Activated naive CD4-positive, alpha-beta T cell treated with anti-CD3 and anti-CD28 coated beads, Interleukin-2, amount 50 U/mL, for 24 hours (primary cell): ENCODE measurements at regions not wholly inside any gene's neighbourhood (a gene's known extent, or its start where the extent isn't known, plus 50 kb on each side); places are given as distances from the start of the nearest gene placed in this dataset.

Experiments
- H3K27ac Mint-ChIP-seq: one replicate; pipeline ENCODE4 v1.8.0; 2021; ENCODE audit warnings: mild to moderate bottlenecking, mixed read lengths
- H3K27me3 Mint-ChIP-seq: one replicate; pipeline ENCODE4 v1.8.0; 2021; ENCODE audit warnings: mixed read lengths
- H3K36me3 Mint-ChIP-seq: one replicate; pipeline ENCODE4 v1.8.0; 2021; ENCODE audit warnings: mixed read lengths
- H3K4me1 Mint-ChIP-seq: one replicate; pipeline ENCODE4 v1.8.0; 2021; ENCODE audit warnings: mixed read lengths
- H3K4me3 Mint-ChIP-seq: one replicate; pipeline ENCODE4 v1.8.0; 2021; ENCODE audit warnings: mild to moderate bottlenecking, mixed read lengths
- H3K9me3 Mint-ChIP-seq: one replicate; pipeline ENCODE4 v1.8.0; 2021; ENCODE audit warnings: mixed read lengths

DNA sequence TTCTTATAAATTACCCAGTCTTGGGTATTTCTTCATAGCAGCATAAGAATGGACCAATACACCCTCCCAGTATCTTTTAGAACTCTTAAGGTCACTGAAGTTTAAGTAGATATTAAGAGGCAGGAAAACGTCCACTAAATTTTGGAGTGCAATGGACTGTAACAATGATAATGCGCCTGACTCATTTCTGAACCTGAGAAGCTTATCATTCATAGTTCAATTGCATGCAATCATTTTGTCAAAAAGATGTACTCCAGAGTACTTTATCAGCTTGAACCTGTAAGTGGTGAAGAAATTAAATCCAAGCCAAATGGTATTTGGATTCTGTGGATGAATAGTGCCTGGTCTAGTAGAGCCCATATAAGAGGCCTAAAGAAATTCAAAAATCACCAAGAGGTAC, 196.5 kb upstream of the CDH9 start:
- Mint-ChIP-seq H3K36me3 (no peaks in the 10 kb centered on the region), H3K27ac (no peak overlapping the region)

DNA sequence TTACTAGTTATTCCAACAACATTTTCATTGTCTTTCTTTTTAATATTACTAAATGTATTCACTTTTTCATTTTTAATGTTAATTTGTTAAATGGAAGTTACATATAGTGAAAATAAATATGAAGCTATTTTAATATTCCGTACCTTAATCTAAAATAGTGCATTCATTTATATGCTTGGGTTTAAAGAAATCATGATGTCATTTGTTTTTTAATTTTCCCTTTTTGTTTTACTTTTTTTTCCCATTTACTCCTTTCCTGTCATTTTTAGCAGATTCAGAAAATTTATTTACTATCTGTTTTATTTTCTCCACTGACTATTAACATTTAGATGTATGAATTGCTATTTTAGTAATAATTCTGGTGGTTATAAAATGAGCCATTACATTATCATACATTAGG, 183.0 kb upstream of the CDH9 start:
- Mint-ChIP-seq H3K4me3 (no peak overlapping the region), H3K27me3 (no peaks in the 10 kb centered on the region), H3K9me3 (peaks cover 23% of the 10 kb centered on the region), H3K4me1 (no peaks in the 10 kb centered on the region), H3K27ac (no peak overlapping the region), H3K36me3 (no peaks in the 10 kb centered on the region)

More for the DNA sequence above, 196.5 kb upstream of the CDH9 start:
- Mint-ChIP-seq H3K4me1 (no peaks in the 10 kb centered on the region), H3K9me3 (peaks cover 8% of the 10 kb centered on the region), H3K4me3 (no peak overlapping the region), H3K27me3 (no peaks in the 10 kb centered on the region)

DNA sequence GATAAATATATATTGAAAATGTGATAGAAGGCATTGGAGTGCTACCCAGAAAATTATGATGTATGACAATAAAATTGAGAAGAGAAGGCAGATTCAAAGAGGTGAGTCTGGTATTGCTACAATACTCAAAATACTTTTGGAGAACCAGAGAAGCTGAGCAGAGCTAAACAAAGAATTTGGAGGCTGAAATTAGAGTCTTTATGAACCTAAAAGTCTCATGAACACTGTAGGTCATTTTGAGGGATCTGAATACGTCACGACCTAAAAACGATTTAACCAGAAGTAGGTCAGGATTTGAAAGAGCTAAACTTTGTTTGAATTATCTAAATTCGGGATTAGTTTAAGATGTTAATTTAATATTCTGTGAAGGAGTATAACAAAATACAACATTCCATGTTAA, 182.4 kb upstream of the CDH9 start:
- Mint-ChIP-seq H3K4me3 (no peak overlapping the region), H3K27ac (no peak overlapping the region), H3K9me3 (peaks cover 23% of the 10 kb centered on the region), H3K36me3 (no peaks in the 10 kb centered on the region), H3K27me3 (no peaks in the 10 kb centered on the region), H3K4me1 (no peaks in the 10 kb centered on the region)

DNA sequence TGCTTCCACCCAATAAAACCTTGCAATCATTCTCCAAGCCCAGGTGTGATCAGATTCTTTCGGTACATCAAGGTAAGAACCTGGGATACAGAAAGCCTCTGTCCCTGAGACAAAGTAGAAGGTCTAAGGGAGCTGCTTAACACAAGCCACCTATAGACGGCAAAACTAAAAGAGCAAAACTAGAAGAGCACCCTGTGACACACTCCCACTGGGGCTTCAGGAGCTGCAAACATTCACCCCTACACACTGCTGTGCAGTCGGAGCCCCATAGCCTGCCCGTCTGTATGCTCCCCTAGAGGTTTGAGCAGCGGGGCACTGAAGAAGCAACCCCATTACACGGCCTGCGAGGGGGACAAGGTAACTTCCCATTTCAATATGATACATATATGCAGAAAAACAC, 179.6 kb upstream of the CDH9 start:
- H3K9me3 Mint-ChIP-seq: peaks cover 30% of the 10 kb centered on the region
- H3K27ac Mint-ChIP-seq: no peak overlapping the region
- H3K36me3 Mint-ChIP-seq: no peaks in the 10 kb centered on the region
- H3K4me3 Mint-ChIP-seq: no peak overlapping the region
- no peaks in the 10 kb centered on the region for H3K4me1 Mint-ChIP-seq
- H3K27me3 Mint-ChIP-seq: no peaks in the 10 kb centered on the region

DNA sequence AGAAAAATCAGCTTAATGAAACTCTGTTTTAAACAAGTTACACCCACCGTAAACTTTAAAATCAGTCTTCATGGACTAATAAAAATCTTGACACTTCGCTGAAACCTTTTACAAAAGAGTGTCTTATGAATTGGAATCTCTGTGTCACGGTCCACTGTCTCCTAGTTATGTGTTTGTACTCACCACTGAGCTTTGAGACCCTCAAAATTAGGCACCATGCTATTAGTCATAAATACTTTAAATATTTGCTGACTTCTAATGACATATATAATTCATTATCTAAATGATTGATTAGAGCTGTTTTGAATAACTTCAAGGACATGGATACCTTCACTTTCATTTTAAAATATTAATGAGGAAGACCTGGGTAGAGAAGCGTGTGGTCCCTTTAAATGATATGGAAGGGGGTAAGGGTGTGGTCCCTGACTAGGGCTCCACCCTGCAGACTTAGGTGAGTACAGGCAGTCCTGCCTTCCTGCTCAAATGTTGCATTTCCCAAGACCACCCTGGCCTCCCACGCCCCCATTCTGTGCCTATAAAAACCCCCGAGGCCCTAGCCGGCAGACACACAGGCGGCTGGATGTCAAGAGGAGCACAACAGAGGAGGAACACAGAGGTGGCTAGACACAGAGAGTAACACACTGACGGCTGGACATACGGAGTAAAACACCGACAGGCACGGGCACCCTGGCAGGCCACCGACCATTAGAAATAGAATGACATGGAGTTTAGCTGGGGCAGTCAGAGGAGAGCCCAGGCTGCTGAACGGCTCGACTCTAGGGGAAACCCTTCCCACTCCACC, 179.0 kb upstream of the CDH9 start:
- H3K4me1 Mint-ChIP-seq: no peaks in the 10 kb centered on the region
- no peaks in the 10 kb centered on the region for H3K27me3 Mint-ChIP-seq
- no peaks in the 10 kb centered on the region for H3K36me3 Mint-ChIP-seq
- H3K9me3 Mint-ChIP-seq: peaks cover 28% of the 10 kb centered on the region
- no peak overlapping the region for H3K4me3 Mint-ChIP-seq
- no peak overlapping the region for H3K27ac Mint-ChIP-seq

DNA sequence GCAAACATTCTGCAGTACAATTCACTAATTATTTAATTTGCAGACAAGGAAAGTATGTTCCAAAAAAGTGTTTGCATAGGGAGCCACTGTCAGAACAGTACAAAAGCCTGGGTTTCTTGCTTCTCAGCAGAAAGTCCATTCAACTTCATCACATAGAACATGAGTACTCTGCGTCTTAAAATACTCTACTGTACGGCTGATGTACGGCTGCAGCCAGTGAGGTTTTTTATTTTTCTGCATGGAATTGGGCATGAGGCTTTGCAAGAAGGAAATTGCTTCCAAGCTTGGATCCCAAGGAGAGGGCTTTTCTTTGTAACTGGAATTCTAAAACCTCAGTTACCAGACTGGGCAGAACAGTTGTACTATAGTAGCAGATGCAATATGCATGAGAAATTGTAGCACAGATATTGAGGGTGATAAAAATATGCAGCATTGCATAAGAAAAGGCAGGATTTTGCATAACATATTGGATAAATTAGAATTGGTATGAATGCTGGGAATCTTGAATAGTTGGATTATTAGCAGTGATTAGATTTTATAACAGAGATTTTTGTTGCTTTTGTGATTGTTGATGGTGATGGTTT, 178.1 kb upstream of the CDH9 start:
- Mint-ChIP-seq H3K27me3 (no peaks in the 10 kb centered on the region), H3K27ac (no peak overlapping the region), H3K36me3 (no peaks in the 10 kb centered on the region), H3K4me1 (no peaks in the 10 kb centered on the region), H3K4me3 (no peak overlapping the region), H3K9me3 (peaks cover 19% of the 10 kb centered on the region)

DNA sequence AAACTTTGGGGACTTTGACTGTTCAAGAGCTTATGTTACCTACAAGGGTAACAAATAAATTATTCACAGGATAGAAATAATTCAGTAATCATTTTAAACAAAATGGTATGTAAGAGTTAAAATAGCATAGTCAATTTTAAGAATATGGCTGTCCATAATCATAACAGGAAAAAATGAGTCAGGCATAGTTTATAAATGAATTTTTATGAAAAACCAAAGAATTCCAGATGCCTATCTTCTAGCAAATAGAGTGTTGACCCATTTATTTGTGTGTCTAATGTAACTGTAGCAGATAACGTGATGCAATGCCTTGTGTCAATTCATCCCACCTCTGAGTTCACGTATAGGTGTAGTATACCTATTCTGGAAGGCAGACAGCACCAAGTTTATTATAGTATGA, 169.7 kb upstream of the CDH9 start:
- H3K9me3 Mint-ChIP-seq: peaks cover 6% of the 10 kb centered on the region
- H3K4me1 Mint-ChIP-seq: no peaks in the 10 kb centered on the region
- no peak overlapping the region for H3K4me3 Mint-ChIP-seq
- no peak overlapping the region for H3K27ac Mint-ChIP-seq
- no peaks in the 10 kb centered on the region for H3K27me3 Mint-ChIP-seq
- H3K36me3 Mint-ChIP-seq: no peaks in the 10 kb centered on the region

DNA sequence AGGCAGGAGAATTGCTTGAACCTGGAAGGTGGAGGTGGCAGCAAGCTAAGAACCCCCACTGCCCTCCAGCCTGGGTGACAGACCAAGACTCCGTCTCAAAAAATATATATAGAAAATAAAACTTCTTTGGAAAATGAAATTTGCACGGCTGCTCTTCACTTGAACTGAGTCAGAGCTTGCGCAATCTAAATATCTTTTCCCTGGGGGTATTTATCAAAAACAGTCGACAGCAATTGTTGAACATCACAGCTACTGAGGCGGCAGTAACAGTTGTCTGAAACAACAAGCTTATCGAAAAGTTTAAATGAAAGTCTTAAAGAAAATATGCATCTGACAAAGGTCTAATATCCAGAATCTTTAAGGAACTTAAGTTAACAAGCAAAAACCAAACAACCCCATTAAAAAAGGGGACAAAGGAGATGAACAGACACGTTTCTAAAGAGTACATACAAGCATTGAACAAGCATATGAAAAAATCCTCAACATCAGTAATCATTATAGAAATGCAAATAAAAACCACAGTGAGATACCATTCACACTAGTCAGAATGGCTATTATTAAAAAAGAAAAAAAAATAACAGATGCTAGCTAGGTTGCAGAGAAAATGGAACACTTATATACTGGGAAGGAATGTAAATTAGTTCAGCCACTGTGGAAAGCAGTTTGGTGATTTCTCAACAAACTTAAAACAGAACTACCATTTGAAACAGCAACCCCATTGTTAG, 153.6 kb upstream of the CDH9 start:
- H3K36me3 Mint-ChIP-seq: no peaks in the 10 kb centered on the region

DNA sequence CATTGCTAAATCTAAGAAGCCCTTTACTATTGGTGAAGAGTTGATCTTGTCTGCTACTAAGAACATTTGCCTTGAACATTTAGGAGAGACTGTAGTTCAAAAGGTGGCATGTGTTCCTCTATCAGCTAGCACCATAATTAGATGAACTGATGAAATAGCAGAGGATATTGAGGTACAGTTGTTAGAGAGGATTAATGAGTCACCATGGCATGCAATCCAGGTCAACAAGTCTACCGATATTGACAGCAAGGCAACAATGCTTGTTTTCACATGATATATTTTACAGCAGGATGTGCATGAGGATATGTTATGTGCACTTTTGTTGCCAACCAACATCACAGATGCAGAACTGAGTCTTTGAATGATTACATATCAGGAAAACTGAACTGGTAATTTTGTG, 134.3 kb upstream of the CDH9 start:
- no peaks in the 10 kb centered on the region for H3K36me3 Mint-ChIP-seq
- no peak overlapping the region for H3K27ac Mint-ChIP-seq
- no peaks in the 10 kb centered on the region for H3K27me3 Mint-ChIP-seq

More for the DNA sequence above, 153.6 kb upstream of the CDH9 start:
- Mint-ChIP-seq H3K27me3 (no peaks in the 10 kb centered on the region), H3K4me3 (no peak overlapping the region), H3K9me3 (no peaks in the 10 kb centered on the region), H3K27ac (no peak overlapping the region), H3K4me1 (no peaks in the 10 kb centered on the region)

DNA sequence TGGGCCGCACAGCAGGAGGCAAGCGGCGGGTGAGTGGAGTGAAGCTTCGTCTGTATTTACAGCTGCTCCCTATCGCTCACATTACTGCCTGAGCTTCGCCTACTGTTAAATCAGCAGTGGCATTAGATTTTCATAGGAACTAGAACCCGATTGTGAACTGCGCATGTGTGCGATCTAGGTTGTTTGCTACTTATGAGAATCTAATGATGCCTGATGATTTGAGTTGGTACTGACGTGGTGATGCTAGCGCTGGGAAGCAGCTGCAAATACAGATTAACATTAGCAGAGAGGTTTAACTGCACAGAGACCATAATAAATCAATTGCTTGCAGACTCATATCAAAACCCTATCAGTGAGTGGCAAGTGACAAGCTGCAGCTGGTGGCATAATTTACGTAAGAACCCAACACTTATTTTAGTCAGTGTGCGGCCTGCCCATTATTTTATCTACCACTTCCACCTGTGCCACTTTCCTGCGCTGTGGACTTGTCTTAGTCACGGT, 133.4 kb upstream of the CDH9 start:
- H3K27ac Mint-ChIP-seq: no peak overlapping the region
- H3K27me3 Mint-ChIP-seq: no peaks in the 10 kb centered on the region
- no peaks in the 10 kb centered on the region for H3K9me3 Mint-ChIP-seq
- no peaks in the 10 kb centered on the region for H3K4me1 Mint-ChIP-seq
- no peaks in the 10 kb centered on the region for H3K36me3 Mint-ChIP-seq
- H3K4me3 Mint-ChIP-seq: no peak overlapping the region

More for the DNA sequence above, 134.3 kb upstream of the CDH9 start:
- H3K4me3 Mint-ChIP-seq: no peak overlapping the region
- H3K9me3 Mint-ChIP-seq: no peaks in the 10 kb centered on the region
- no peaks in the 10 kb centered on the region for H3K4me1 Mint-ChIP-seq

DNA sequence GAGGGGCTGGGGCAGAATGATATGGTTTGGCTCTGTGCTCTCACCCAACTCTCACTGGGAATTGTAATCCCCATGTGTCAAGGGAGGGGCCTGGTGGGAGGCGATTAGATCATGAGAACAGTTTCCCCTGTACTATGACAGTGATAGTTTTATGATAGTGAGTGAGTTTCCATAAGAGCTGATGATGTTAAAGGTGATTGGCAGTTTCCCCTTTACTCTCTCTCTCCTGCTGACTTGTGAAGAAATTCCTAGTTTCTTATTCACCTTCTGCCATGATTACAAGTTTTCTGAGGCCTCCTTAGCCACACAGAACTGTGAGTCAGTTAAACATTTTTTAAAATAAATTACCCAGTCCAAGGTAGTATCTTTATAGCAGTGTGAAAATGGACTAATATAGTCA, 120.4 kb upstream of the CDH9 start:
- peaks cover 19% of the 10 kb centered on the region for H3K9me3 Mint-ChIP-seq
- no peaks in the 10 kb centered on the region for H3K27me3 Mint-ChIP-seq
- no peaks in the 10 kb centered on the region for H3K36me3 Mint-ChIP-seq
- no peaks in the 10 kb centered on the region for H3K4me1 Mint-ChIP-seq
- no peak overlapping the region for H3K27ac Mint-ChIP-seq
- no peak overlapping the region for H3K4me3 Mint-ChIP-seq

DNA sequence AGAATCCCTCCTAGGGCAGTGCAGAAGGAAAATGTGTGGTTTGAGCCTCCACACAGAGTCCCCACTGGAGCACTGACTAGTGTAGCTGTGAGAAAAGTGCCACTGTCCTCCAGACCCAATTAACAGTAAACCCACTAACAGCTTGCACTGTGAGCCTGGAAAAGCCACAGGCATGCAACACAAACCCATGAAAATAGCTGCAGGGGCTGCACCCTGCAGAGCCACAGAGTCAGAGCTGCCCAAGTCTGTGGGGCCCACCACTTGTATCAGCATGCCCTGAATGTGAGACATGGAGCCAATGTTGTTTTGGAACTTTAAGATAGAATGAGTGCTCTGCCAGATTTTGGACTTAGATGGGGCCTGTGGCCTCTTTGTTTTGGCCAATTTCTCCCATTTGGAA, 119.8 kb upstream of the CDH9 start:
- peaks cover 19% of the 10 kb centered on the region for H3K9me3 Mint-ChIP-seq
- H3K4me1 Mint-ChIP-seq: no peaks in the 10 kb centered on the region
- no peaks in the 10 kb centered on the region for H3K27me3 Mint-ChIP-seq
- H3K27ac Mint-ChIP-seq: no peak overlapping the region
- no peak overlapping the region for H3K4me3 Mint-ChIP-seq
- H3K36me3 Mint-ChIP-seq: no peaks in the 10 kb centered on the region

DNA sequence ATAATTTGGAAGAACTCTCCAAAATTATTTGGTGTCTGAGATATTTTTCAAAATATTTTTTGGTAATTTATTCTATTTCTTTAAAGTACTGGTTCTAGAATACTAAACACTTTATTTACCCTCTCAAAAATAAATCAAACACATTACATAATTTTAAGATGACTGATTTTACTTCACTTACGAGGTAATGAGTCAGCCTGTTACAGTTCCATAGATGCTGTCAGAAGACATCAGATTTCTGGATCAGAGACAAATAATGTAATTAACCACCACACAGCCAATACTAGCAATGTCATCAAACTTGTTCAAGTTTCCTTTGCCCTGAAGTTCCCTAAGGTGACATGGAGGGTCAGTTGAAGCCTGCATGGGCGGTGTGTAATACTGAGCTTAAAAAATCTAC, 106.1 kb upstream of the CDH9 start:
- no peaks in the 10 kb centered on the region for H3K36me3 Mint-ChIP-seq
- H3K9me3 Mint-ChIP-seq: peaks cover 4% of the 10 kb centered on the region
- no peaks in the 10 kb centered on the region for H3K4me1 Mint-ChIP-seq
- H3K4me3 Mint-ChIP-seq: no peak overlapping the region
- no peak overlapping the region for H3K27ac Mint-ChIP-seq
- no peaks in the 10 kb centered on the region for H3K27me3 Mint-ChIP-seq

DNA sequence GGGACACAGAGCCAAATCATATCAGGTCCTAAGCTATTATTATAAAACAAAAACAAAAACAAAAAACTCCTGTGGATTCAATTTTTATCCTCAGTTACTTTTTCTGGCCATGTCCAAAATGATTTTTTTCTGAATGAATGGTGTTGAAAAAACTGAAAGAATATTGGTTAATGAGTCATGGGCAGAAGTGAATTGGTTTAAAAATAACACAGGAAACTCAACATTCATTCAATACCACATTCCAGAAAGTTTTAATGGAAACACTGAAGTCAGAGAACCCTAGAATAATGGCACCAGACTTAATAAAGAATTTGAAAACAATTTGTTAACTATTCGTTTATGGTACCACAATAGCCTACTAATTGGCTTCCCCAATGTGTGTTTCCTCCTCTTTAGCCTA, 102.4 kb upstream of the CDH9 start:
- H3K27me3 Mint-ChIP-seq: no peaks in the 10 kb centered on the region
- no peak overlapping the region for H3K4me3 Mint-ChIP-seq
- H3K36me3 Mint-ChIP-seq: no peaks in the 10 kb centered on the region
- H3K27ac Mint-ChIP-seq: no peak overlapping the region
- H3K9me3 Mint-ChIP-seq: peaks cover 4% of the 10 kb centered on the region
- H3K4me1 Mint-ChIP-seq: no peaks in the 10 kb centered on the region

DNA sequence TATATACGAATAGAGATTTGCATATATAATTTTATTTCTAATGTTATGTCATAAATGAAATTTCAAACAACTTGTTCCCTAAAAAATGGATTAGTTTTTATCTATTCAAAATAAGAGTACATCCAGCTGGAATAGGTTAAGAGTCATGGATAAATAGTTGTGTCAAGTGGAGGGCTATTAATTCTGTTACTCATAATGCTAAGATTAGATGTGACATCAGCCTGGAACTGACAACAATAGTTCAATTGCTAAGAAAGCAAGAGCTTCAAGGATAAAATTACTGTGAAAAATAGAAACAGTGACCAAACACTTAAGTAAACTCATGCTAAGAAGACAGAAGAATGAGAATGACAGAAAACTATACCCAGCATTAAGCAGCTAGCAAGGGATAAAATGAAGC, 92.2 kb upstream of the CDH9 start:
- H3K36me3 Mint-ChIP-seq: no peaks in the 10 kb centered on the region
- peaks cover 11% of the 10 kb centered on the region for H3K9me3 Mint-ChIP-seq
- H3K4me1 Mint-ChIP-seq: no peaks in the 10 kb centered on the region
- no peak overlapping the region for H3K27ac Mint-ChIP-seq
- no peak overlapping the region for H3K4me3 Mint-ChIP-seq
- no peaks in the 10 kb centered on the region for H3K27me3 Mint-ChIP-seq

DNA sequence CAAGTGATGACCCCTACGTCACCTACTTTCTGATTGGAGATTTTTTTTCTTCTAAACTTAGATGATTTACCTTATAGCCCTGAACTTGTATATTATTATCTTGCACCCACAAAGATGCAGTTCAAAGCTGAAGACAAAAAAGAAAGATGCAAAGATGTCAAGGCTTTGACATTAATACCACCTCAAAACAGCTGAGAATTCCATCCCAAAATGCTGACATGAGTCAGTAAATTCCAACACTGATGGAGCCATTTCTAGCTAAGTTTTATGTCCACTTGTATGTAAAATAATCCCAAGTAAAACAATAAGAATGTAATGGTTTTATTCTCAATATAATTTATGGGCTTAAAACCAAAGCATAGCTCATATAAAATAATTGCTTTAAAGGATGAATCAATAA, 91.5 kb upstream of the CDH9 start:
- H3K9me3 Mint-ChIP-seq: peaks cover 10% of the 10 kb centered on the region
- no peaks in the 10 kb centered on the region for H3K27me3 Mint-ChIP-seq
- no peak overlapping the region for H3K27ac Mint-ChIP-seq
- no peaks in the 10 kb centered on the region for H3K4me1 Mint-ChIP-seq
- no peak overlapping the region for H3K4me3 Mint-ChIP-seq
- H3K36me3 Mint-ChIP-seq: no peaks in the 10 kb centered on the region
